ENCODE measurements at regions not wholly inside any gene's neighbourhood (a gene's known extent, or its start where the extent isn't known, plus 50 kb on each side); places are given as distances from the start of the nearest gene placed in this dataset.

DNA sequence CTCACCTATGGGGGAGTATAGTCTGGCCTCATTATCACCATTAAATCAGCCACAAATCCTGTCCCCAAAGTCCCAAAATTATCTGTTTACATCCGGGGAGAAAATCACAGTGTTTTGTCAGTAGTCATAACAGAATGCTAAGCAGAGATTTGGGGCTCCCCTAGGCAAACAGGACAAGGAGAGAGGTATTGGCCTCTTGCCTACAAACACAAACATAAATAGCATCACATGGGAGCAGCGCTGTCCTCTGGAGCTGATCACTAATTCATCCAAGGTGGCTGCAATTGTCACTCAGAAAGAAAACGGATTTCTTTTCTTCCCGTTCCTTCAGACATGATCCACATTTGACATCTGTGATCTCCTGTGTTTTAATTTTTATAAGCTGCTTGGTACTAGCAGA, 1028.1 kb downstream of the NTRK3 start:
- TF ChIP-seq SP1 (IDR thresholded peaks at IDR 0.05), result no peak
- TF ChIP-seq, protein P1, sequence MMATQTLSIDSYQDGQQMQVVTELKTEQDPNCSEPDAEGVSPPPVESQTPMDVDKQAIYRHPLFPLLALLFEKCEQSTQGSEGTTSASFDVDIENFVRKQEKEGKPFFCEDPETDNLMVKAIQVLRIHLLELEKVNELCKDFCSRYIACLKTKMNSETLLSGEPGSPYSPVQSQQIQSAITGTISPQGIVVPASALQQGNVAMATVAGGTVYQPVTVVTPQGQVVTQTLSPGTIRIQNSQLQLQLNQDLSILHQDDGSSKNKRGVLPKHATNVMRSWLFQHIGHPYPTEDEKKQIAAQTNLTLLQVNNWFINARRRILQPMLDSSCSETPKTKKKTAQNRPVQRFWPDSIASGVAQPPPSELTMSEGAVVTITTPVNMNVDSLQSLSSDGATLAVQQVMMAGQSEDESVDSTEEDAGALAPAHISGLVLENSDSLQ (IDR thresholded peaks at IDR 0.05), result no peak
